ENCODE measurements at regions not wholly inside any gene's neighbourhood (a gene's known extent, or its start where the extent isn't known, plus 50 kb on each side); places are given as distances from the start of the nearest gene placed in this dataset.

DNA sequence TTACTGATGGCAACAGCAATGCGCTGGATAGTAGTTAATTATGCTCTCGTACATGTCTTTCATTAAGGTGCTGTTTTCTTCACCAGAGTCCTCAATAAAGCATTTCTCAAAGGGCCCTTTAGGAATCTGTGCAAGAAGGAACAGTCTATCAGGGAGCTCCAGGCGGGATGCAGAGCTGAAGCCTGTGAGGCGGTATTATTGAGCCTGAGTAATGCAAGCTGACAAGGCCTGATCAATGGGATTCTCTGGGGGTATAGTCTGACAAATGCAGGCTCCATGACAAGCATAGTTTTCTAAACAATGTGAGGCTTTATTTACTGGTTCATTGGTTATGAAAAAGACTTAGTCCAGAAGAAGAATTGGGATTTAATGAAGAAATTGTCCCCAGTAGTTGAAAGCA, 530.9 kb upstream of the CBLB start:
- TF ChIP-seq ZNF274 (IDR thresholded peaks at IDR 0.05; ENCODE audit: low read depth, low read length) (no peak), SUZ12 (IDR thresholded peaks at IDR 0.05; ENCODE audit: extremely low read depth, insufficient read depth, insufficient read length) (no peak)
- H3K36me3 ChIP-seq (ENCODE audit: insufficient read depth, insufficient read length, low read length), result no peaks in the 10 kb centered on the region

DNA sequence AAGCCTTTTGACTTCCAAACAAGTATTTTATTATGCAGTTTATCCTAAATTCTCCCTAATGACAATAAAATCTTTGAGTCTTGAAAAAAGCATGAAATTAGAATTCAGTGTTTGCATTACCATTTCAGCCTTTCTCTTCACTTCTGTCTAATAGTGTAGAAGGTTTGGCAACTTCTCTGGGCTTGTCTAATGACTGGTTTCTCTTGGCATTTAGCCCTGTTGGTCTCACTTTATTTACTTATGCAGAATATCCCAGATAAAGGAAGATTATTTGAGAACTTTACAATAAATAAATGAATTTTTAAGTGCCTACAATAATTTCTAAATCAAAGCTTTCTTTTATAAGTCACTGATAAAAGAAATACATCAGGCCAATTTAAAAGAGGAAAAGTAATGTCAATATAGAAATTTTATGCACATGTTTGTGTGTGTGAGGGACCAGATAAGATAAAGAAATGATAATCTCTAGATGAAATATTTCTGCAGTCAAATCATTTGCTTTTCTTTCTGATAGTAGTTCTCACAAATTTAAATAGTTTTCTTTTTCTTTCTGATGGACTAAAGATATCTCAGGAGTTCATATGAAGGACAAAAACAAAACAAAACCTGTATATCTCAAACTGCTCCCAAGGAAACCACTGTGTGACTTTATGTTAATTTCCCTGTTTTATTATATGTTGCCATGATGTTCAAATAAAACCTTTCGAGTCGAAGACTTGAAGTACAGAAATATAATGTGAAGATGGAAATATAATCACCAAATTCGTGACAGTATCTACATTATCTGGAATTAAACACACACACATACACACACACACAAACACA, 533.1 kb upstream of the CBLB start:
- DNase-seq (ENCODE audit: low read depth, low spot score), result no peak
- no peak for TF ChIP-seq ZNF274 (IDR thresholded peaks at IDR 0.05; ENCODE audit: low read depth, low read length)
- TF ChIP-seq SUZ12 (IDR thresholded peaks at IDR 0.05; ENCODE audit: extremely low read depth, insufficient read depth, insufficient read length), result no peak
- TF ChIP-seq YY1 (IDR thresholded peaks at IDR 0.05; ENCODE audit: insufficient read depth, insufficient read length), result no peak
- H3K9ac ChIP-seq (ENCODE audit: insufficient read length, low read depth), result no peak overlapping the region
- no peaks in the 10 kb centered on the region for H3K36me3 ChIP-seq (ENCODE audit: insufficient read depth, insufficient read length, low read length)
- H3K4me1 ChIP-seq (ENCODE audit: insufficient read depth, insufficient read length), result no peaks in the 10 kb centered on the region
- H3K4me3 ChIP-seq (ENCODE audit: insufficient read length, low read depth), result no peak overlapping the region
- H3K27me3 ChIP-seq (ENCODE audit: insufficient read depth, insufficient read length), result no peaks in the 10 kb centered on the region
- no peaks in the 10 kb centered on the region for H3K9me3 ChIP-seq (ENCODE audit: insufficient read depth, low read length)

More for the DNA sequence above, 530.9 kb upstream of the CBLB start:
- no peak for DNase-seq (ENCODE audit: low read depth, low spot score)
- H3K9ac ChIP-seq (ENCODE audit: insufficient read length, low read depth), result no peak overlapping the region
- no peaks in the 10 kb centered on the region for H3K9me3 ChIP-seq (ENCODE audit: insufficient read depth, low read length)
- H3K27me3 ChIP-seq (ENCODE audit: insufficient read depth, insufficient read length), result no peaks in the 10 kb centered on the region
- H3K4me1 ChIP-seq (ENCODE audit: insufficient read depth, insufficient read length), result no peaks in the 10 kb centered on the region
- no peak overlapping the region for H3K4me3 ChIP-seq (ENCODE audit: insufficient read length, low read depth)

DNA sequence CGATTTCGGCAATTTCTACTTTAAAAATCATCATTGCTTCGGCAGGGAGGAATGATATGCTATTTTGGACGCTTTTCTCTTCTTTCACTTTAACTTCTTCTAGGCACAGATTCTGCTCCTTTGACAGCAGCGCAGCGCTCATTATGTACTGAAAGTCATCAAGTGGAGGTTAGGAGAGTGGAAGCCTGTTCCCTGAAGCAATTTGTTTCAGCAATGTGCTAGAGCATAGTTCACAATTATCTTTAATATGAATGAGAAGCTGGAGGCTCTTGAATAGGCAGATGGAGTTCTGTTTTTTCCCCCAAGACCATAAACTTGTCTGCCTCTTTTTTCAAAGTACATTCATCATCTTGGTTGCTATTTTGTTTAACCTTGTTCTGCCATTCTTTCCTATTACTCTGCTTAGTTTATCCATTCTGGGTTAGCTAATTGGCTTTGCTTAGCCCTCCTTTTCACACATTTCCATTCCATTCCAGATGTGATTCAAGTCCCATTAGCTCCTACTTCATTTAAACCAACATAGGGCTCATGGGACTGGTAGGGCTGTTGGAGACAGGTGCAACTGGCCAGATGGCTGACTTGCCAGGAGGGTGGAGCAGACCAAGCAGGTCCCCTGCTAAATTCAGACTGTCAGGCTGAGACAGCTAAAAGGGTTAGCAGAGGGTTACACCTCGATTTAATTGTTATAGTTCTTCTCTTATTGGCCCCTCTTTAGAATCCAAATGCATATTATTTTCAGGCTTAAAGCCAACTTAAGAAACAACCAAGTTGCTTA, 534.7 kb upstream of the CBLB start:
- DNase-seq (ENCODE audit: low read depth, low spot score), result no peak
- TF ChIP-seq SUZ12 (IDR thresholded peaks at IDR 0.05; ENCODE audit: extremely low read depth, insufficient read depth, insufficient read length) (no peak), YY1 (IDR thresholded peaks at IDR 0.05; ENCODE audit: insufficient read depth, insufficient read length) (no peak), ZNF274 (IDR thresholded peaks at IDR 0.05; ENCODE audit: low read depth, low read length) (no peak)
- Histone ChIP-seq H3K27me3 (ENCODE audit: insufficient read depth, insufficient read length) (no peaks in the 10 kb centered on the region), H3K36me3 (ENCODE audit: insufficient read depth, insufficient read length, low read length) (no peaks in the 10 kb centered on the region), H3K4me1 (ENCODE audit: insufficient read depth, insufficient read length) (no peaks in the 10 kb centered on the region), H3K9ac (ENCODE audit: insufficient read length, low read depth) (no peak overlapping the region), H3K9me3 (ENCODE audit: insufficient read depth, low read length) (no peaks in the 10 kb centered on the region), H3K4me3 (ENCODE audit: insufficient read length, low read depth) (no peak overlapping the region)

DNA sequence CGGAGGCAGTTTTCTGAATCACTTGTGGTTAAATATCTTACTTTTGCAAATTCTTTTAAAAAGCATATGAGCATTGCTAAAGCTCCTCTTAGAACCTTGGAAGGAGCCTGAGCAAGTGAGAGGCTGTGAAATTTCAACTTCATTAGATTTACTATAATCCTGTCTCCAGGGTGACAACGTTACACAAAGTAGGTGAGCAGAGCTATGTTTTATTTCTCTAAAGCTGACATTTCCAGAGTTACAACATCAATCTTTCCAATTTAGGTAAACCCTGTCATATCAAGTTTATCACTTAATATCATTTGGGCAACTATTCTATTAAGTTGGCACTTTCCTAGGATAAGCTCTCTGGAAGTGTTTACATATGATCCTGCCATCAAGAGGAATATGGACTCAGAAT, 544.9 kb upstream of the CBLB start:
- no peak for TF ChIP-seq SUZ12 (IDR thresholded peaks at IDR 0.05; ENCODE audit: extremely low read depth, insufficient read depth, insufficient read length)
- TF ChIP-seq YY1 (IDR thresholded peaks at IDR 0.05; ENCODE audit: insufficient read depth, insufficient read length), result no peak
- no peak for TF ChIP-seq ZNF274 (IDR thresholded peaks at IDR 0.05; ENCODE audit: low read depth, low read length)
- no peaks in the 10 kb centered on the region for H3K9me3 ChIP-seq (ENCODE audit: insufficient read depth, low read length)
- no peak for DNase-seq (ENCODE audit: low read depth, low spot score)
- H3K4me3 ChIP-seq (ENCODE audit: insufficient read length, low read depth), result no peak overlapping the region
- H3K4me1 ChIP-seq (ENCODE audit: insufficient read depth, insufficient read length), result no peaks in the 10 kb centered on the region
- no peak overlapping the region for H3K9ac ChIP-seq (ENCODE audit: insufficient read length, low read depth)
- no peaks in the 10 kb centered on the region for H3K27me3 ChIP-seq (ENCODE audit: insufficient read depth, insufficient read length)
- no peaks in the 10 kb centered on the region for H3K36me3 ChIP-seq (ENCODE audit: insufficient read depth, insufficient read length, low read length)

DNA sequence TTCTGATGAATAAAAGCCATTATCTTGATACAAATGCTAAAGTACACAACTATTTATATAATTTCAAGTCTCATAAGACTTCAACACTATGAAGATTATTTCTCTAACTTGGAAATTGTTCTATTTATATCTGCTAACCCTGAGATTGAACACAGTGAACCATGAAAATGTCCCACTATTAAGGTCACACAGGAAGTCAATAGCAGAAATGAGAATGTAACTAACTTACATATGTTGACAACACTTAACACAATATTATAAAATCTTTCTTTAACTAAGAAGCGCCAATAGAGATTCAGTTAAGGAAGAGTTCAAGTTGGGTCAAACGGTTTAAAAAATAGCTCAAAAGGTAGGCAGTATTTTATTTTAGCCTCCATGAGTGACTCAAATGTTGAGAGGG, 551.8 kb upstream of the CBLB start:
- no peaks in the 10 kb centered on the region for H3K36me3 ChIP-seq (ENCODE audit: insufficient read depth, insufficient read length, low read length)
- H3K27me3 ChIP-seq (ENCODE audit: insufficient read depth, insufficient read length), result no peaks in the 10 kb centered on the region
- no peak for TF ChIP-seq YY1 (IDR thresholded peaks at IDR 0.05; ENCODE audit: insufficient read depth, insufficient read length)
- no peak for TF ChIP-seq ZNF274 (IDR thresholded peaks at IDR 0.05; ENCODE audit: low read depth, low read length)
- no peak for TF ChIP-seq SUZ12 (IDR thresholded peaks at IDR 0.05; ENCODE audit: extremely low read depth, insufficient read depth, insufficient read length)
- no peak for DNase-seq (ENCODE audit: low read depth, low spot score)
- H3K9ac ChIP-seq (ENCODE audit: insufficient read length, low read depth), result no peak overlapping the region
- no peaks in the 10 kb centered on the region for H3K4me1 ChIP-seq (ENCODE audit: insufficient read depth, insufficient read length)
- H3K9me3 ChIP-seq (ENCODE audit: insufficient read depth, low read length), result no peaks in the 10 kb centered on the region
- H3K4me3 ChIP-seq (ENCODE audit: insufficient read length, low read depth), result no peak overlapping the region

DNA sequence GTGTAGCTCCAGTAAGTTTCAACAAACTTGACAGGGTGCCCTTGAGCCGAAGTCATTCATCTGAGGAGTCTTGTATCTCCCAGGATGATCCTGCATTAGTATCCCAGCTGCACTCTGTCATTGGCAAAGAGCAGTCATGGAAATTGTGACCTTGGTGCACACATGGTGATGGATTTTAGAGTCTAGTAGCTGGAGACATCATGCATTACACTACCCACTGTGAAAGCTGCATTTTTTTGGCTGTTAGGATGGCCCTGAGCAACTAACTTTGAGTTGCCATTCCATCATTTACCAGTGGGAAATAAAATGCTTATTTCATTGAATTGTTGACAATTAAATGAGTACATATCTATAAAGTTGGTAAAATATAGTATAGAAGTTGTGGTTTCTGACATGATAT, 552.6 kb upstream of the CBLB start:
- no peak overlapping the region for H3K4me3 ChIP-seq (ENCODE audit: insufficient read length, low read depth)
- H3K9me3 ChIP-seq (ENCODE audit: insufficient read depth, low read length), result no peaks in the 10 kb centered on the region
- H3K4me1 ChIP-seq (ENCODE audit: insufficient read depth, insufficient read length), result no peaks in the 10 kb centered on the region
- no peaks in the 10 kb centered on the region for H3K27me3 ChIP-seq (ENCODE audit: insufficient read depth, insufficient read length)
- no peak overlapping the region for H3K9ac ChIP-seq (ENCODE audit: insufficient read length, low read depth)
- TF ChIP-seq YY1 (IDR thresholded peaks at IDR 0.05; ENCODE audit: insufficient read depth, insufficient read length) (no peak), SUZ12 (IDR thresholded peaks at IDR 0.05; ENCODE audit: extremely low read depth, insufficient read depth, insufficient read length) (no peak), ZNF274 (IDR thresholded peaks at IDR 0.05; ENCODE audit: low read depth, low read length) (no peak)
- no peak for DNase-seq (ENCODE audit: low read depth, low spot score)
- no peaks in the 10 kb centered on the region for H3K36me3 ChIP-seq (ENCODE audit: insufficient read depth, insufficient read length, low read length)

DNA sequence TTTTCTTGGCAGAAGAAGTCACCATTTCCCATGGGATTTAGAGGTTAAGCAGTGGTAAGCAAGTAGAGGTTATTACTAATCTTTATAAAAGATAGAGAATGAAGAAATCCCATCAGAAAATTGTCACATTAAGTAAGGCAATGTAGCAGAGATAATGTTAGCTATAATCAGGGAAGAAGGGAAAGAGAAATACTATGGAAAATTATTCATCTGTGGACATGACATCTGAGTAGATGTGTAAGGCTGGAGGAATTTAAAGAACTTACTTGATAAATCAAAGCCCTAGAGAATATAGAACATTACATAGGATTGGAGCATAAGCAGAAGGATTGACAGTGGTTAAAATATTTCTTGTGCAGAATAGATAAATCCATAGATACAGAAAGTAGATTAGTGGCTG, 553.1 kb upstream of the CBLB start:
- Histone ChIP-seq H3K27me3 (ENCODE audit: insufficient read depth, insufficient read length) (no peaks in the 10 kb centered on the region), H3K4me3 (ENCODE audit: insufficient read length, low read depth) (no peak overlapping the region), H3K9ac (ENCODE audit: insufficient read length, low read depth) (no peak overlapping the region), H3K4me1 (ENCODE audit: insufficient read depth, insufficient read length) (no peaks in the 10 kb centered on the region), H3K36me3 (ENCODE audit: insufficient read depth, insufficient read length, low read length) (no peaks in the 10 kb centered on the region), H3K9me3 (ENCODE audit: insufficient read depth, low read length) (no peaks in the 10 kb centered on the region)
- TF ChIP-seq ZNF274 (IDR thresholded peaks at IDR 0.05; ENCODE audit: low read depth, low read length) (no peak), YY1 (IDR thresholded peaks at IDR 0.05; ENCODE audit: insufficient read depth, insufficient read length) (no peak), SUZ12 (IDR thresholded peaks at IDR 0.05; ENCODE audit: extremely low read depth, insufficient read depth, insufficient read length) (no peak)
- no peak for DNase-seq (ENCODE audit: low read depth, low spot score)
